ENCODE measurements at regions not wholly inside any gene's neighbourhood (a gene's known extent, or its start where the extent isn't known, plus 50 kb on each side); places are given as distances from the start of the nearest gene placed in this dataset.

GRCh38 chr2:122191331-122191730 lies 435.9 kb downstream of the TSN start:
- TF ChIP-seq CTCF (IDR thresholded peaks at IDR 0.05; ENCODE audit: borderline replicate concordance, extremely low read depth, insufficient read depth) = peak; percentile 13
- peak in 4 of 5 donors; percentile 48 to 74 (median 54) for DNase-seq
- intact Hi-C loops (cut with DNase I) = no loop called here

GRCh38 chr2:122193622-122194021 lies 438.2 kb downstream of the TSN start:
- Histone ChIP-seq H3K9ac (ENCODE audit: low read length in 3 of 3) (no peak overlapping the region), H3K27me3 (ENCODE audit: control insufficient read depth, insufficient read depth, low read length) (no peaks in the 10 kb centered on the region), H3K9me3 (ENCODE audit: control insufficient read depth in 2 of 3, insufficient read depth in 1 of 3, low read length in 3 of 3) (no peaks in the 10 kb centered on the region), H3K4me1 (ENCODE audit: control insufficient read depth in 2 of 3, insufficient read depth in 2 of 3, low read depth in 1 of 3, low read length in 3 of 3) (no peaks in the 10 kb centered on the region), H3K36me3 (ENCODE audit: control insufficient read depth in 2 of 3, insufficient read depth in 3 of 3, low read length in 3 of 3) (no peaks in the 10 kb centered on the region), H3K4me3 (ENCODE audit: low read length in 3 of 3) (no peak overlapping the region), H3K27ac (ENCODE audit: low read depth in 2 of 2, low read length in 2 of 2) (no peak overlapping the region)
- intact Hi-C loops (cut with DNase I) = no loop called here
- no peak for DNase-seq
- FAIRE-seq = no peak
- TF ChIP-seq CTCF (IDR thresholded peaks at IDR 0.05; ENCODE audit: borderline replicate concordance, extremely low read depth, insufficient read depth) = no peak

More at GRCh38 chr2:122191331-122191730, 435.9 kb downstream of the TSN start:
- H3K36me3 ChIP-seq (ENCODE audit: control insufficient read depth in 2 of 3, insufficient read depth in 3 of 3, low read length in 3 of 3) = no peaks in the 10 kb centered on the region
- no peak overlapping the region for H3K27ac ChIP-seq (ENCODE audit: low read depth in 2 of 2, low read length in 2 of 2)
- H3K4me1 ChIP-seq (ENCODE audit: control insufficient read depth in 2 of 3, insufficient read depth in 2 of 3, low read depth in 1 of 3, low read length in 3 of 3) = no peaks in the 10 kb centered on the region
- FAIRE-seq = no peak
- no peaks in the 10 kb centered on the region for H3K9me3 ChIP-seq (ENCODE audit: control insufficient read depth in 2 of 3, insufficient read depth in 1 of 3, low read length in 3 of 3)
- no peaks in the 10 kb centered on the region for H3K27me3 ChIP-seq (ENCODE audit: control insufficient read depth, insufficient read depth, low read length)
- no peak overlapping the region for H3K9ac ChIP-seq (ENCODE audit: low read length in 3 of 3)
- no peak overlapping the region for H3K4me3 ChIP-seq (ENCODE audit: low read length in 3 of 3)

GRCh38 chr2:122194546-122194945 lies 439.1 kb downstream of the TSN start:
- H3K9ac ChIP-seq (ENCODE audit: low read length in 3 of 3) = no peak overlapping the region
- no peak overlapping the region for H3K27ac ChIP-seq (ENCODE audit: low read depth in 2 of 2, low read length in 2 of 2)
- no peak for TF ChIP-seq CTCF (IDR thresholded peaks at IDR 0.05; ENCODE audit: borderline replicate concordance, extremely low read depth, insufficient read depth)
- H3K27me3 ChIP-seq (ENCODE audit: control insufficient read depth, insufficient read depth, low read length) = no peaks in the 10 kb centered on the region
- H3K4me1 ChIP-seq (ENCODE audit: control insufficient read depth in 2 of 3, insufficient read depth in 2 of 3, low read depth in 1 of 3, low read length in 3 of 3) = no peaks in the 10 kb centered on the region
- no peak for FAIRE-seq
- DNase-seq = no peak
- no peaks in the 10 kb centered on the region for H3K9me3 ChIP-seq (ENCODE audit: control insufficient read depth in 2 of 3, insufficient read depth in 1 of 3, low read length in 3 of 3)
- intact Hi-C loops (cut with DNase I) = no loop called here
- no peak overlapping the region for H3K4me3 ChIP-seq (ENCODE audit: low read length in 3 of 3)
- H3K36me3 ChIP-seq (ENCODE audit: control insufficient read depth in 2 of 3, insufficient read depth in 3 of 3, low read length in 3 of 3) = no peaks in the 10 kb centered on the region

GRCh38 chr2:122203523-122203922 lies 448.1 kb downstream of the TSN start:
- no peaks in the 10 kb centered on the region for H3K36me3 ChIP-seq (ENCODE audit: control insufficient read depth in 2 of 3, insufficient read depth in 3 of 3, low read length in 3 of 3)
- no peak for TF ChIP-seq CTCF (IDR thresholded peaks at IDR 0.05; ENCODE audit: borderline replicate concordance, extremely low read depth, insufficient read depth)
- H3K27ac ChIP-seq (ENCODE audit: low read depth in 2 of 2, low read length in 2 of 2) = no peak overlapping the region
- no peaks in the 10 kb centered on the region for H3K4me1 ChIP-seq (ENCODE audit: control insufficient read depth in 2 of 3, insufficient read depth in 2 of 3, low read depth in 1 of 3, low read length in 3 of 3)
- no peak for FAIRE-seq
- H3K27me3 ChIP-seq (ENCODE audit: control insufficient read depth, insufficient read depth, low read length) = no peaks in the 10 kb centered on the region
- no peak overlapping the region for H3K9ac ChIP-seq (ENCODE audit: low read length in 3 of 3)
- intact Hi-C loops (cut with DNase I) = no loop called here
- no peak overlapping the region for H3K4me3 ChIP-seq (ENCODE audit: low read length in 3 of 3)
- DNase-seq = peak in 1 of 5 donors; percentile 21
- H3K9me3 ChIP-seq (ENCODE audit: control insufficient read depth in 2 of 3, insufficient read depth in 1 of 3, low read length in 3 of 3) = no peaks in the 10 kb centered on the region
